Upper lobe of right lung (tissue), 1 donor: ENCODE measurements at regions not wholly inside any gene's neighbourhood (a gene's known extent, or its start where the extent isn't known, plus 50 kb on each side); places are given as distances from the start of the nearest gene placed in this dataset.
"Not testable (repeated sequence)": the region's sequence is repeated elsewhere in the genome, so short reads cannot be mapped to it uniquely, and the experiment has no call there.

ENCODE experiments used
- ATAC-seq: fragments of 200-7000 bp; cut with Tn5 transposase; one replicate; pipeline ENCODE4 v1.9.1; 2020; ENCODE audit warnings: mild to moderate bottlenecking, moderate library complexity
- DNase-seq: peaks from one replicate; pipeline ENCODE4 v3.0.0-alpha.2; 2020
- H3K27ac ChIP-seq: fragments of 200-600 bp; one replicate; pipeline ENCODE4 v1.8.0; 2022
- H3K27me3 ChIP-seq: fragments of 200-600 bp; one replicate; pipeline ENCODE4 v1.8.0; 2022; ENCODE audit warnings: mild to moderate bottlenecking
- H3K36me3 ChIP-seq: fragments of 200-600 bp; one replicate; pipeline ENCODE4 v1.8.0; 2022
- H3K4me1 ChIP-seq: fragments of 200-600 bp; one replicate; pipeline ENCODE4 v1.8.0; 2022
- H3K4me3 ChIP-seq: fragments of 200-600 bp; one replicate; pipeline ENCODE4 v1.8.0; 2022; ENCODE audit warnings: mild to moderate bottlenecking
- H3K9me3 ChIP-seq: fragments of 200-600 bp; one replicate; pipeline ENCODE4 v1.8.0; 2022
- intact Hi-C: fragments of 100-400 bp; cut with DNase I; formaldehyde crosslinking; loops from one replicate; pipeline ENCODE4 v1.11.0; 2022
- TF ChIP-seq, protein P1 (sequence below): fragments of 200-600 bp; IDR thresholded peaks from one replicate; pipeline ENCODE4 v1.8.0; 2022; ENCODE audit warnings: antibody characterized with exemption
- donor health status: DM: no; HTN: yes; CAD: no; lungs with severe emphysema.

- H3K9me3 ChIP-seq = no peaks in the 10 kb centered on the region
- H3K27me3 ChIP-seq = no peaks in the 10 kb centered on the region
- no peaks in the 10 kb centered on the region for H3K36me3 ChIP-seq
- ATAC-seq (no peak), DNase-seq (no peak)
- H3K4me1 ChIP-seq = no peaks in the 10 kb centered on the region
- no peak overlapping the region for H3K4me3 ChIP-seq
- H3K27ac ChIP-seq = no peak overlapping the region
- intact Hi-C loops = no loop called here
- TF ChIP-seq, protein P1, sequence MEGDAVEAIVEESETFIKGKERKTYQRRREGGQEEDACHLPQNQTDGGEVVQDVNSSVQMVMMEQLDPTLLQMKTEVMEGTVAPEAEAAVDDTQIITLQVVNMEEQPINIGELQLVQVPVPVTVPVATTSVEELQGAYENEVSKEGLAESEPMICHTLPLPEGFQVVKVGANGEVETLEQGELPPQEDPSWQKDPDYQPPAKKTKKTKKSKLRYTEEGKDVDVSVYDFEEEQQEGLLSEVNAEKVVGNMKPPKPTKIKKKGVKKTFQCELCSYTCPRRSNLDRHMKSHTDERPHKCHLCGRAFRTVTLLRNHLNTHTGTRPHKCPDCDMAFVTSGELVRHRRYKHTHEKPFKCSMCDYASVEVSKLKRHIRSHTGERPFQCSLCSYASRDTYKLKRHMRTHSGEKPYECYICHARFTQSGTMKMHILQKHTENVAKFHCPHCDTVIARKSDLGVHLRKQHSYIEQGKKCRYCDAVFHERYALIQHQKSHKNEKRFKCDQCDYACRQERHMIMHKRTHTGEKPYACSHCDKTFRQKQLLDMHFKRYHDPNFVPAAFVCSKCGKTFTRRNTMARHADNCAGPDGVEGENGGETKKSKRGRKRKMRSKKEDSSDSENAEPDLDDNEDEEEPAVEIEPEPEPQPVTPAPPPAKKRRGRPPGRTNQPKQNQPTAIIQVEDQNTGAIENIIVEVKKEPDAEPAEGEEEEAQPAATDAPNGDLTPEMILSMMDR = no peak
Observed at GRCh38 chr6:140504776-140505175, 1130.3 kb upstream of the CITED2 start.

- Histone ChIP-seq H3K9me3 (no peaks in the 10 kb centered on the region), H3K36me3 (no peaks in the 10 kb centered on the region), H3K4me3 (no peak overlapping the region), H3K27me3 (no peaks in the 10 kb centered on the region), H3K27ac (no peak overlapping the region), H3K4me1 (no peaks in the 10 kb centered on the region)
- ATAC-seq (no peak), DNase-seq (no peak)
- intact Hi-C loops = no loop called here
- TF ChIP-seq, protein P1 = no peak
Observed at GRCh38 chr6:140500849-140501248, 1126.4 kb upstream of the CITED2 start.

GRCh38 chr6:140499607-140500006 lies 1125.2 kb upstream of the CITED2 start:
- no peak overlapping the region for H3K4me3 ChIP-seq
- DNase-seq (no peak), ATAC-seq (no peak)
- no peak overlapping the region for H3K27ac ChIP-seq
- TF ChIP-seq, protein P1 = no peak
- no peaks in the 10 kb centered on the region for H3K4me1 ChIP-seq
- no peaks in the 10 kb centered on the region for H3K27me3 ChIP-seq
- intact Hi-C loops = no loop called here
- H3K36me3 ChIP-seq = no peaks in the 10 kb centered on the region
- H3K9me3 ChIP-seq = no peaks in the 10 kb centered on the region

- DNase-seq (no peak), ATAC-seq (no peak)
- H3K9me3 ChIP-seq = no peaks in the 10 kb centered on the region
- TF ChIP-seq, protein P1 = no peak
- intact Hi-C loops = no loop called here
- H3K4me1 ChIP-seq = no peaks in the 10 kb centered on the region
- H3K27me3 ChIP-seq = no peaks in the 10 kb centered on the region
- no peak overlapping the region for H3K4me3 ChIP-seq
- no peak overlapping the region for H3K27ac ChIP-seq
- no peaks in the 10 kb centered on the region for H3K36me3 ChIP-seq
Observed at GRCh38 chr6:140494321-140495108, 1120.1 kb upstream of the CITED2 start.

GRCh38 chr6:140493470-140493869 lies 1119.0 kb upstream of the CITED2 start:
- DNase-seq, H3K4me3 ChIP-seq, intact Hi-C loops, H3K4me1 ChIP-seq, H3K27ac ChIP-seq, H3K9me3 ChIP-seq, H3K27me3 ChIP-seq, H3K36me3 ChIP-seq, ATAC-seq: not testable (repeated sequence)

DNA sequence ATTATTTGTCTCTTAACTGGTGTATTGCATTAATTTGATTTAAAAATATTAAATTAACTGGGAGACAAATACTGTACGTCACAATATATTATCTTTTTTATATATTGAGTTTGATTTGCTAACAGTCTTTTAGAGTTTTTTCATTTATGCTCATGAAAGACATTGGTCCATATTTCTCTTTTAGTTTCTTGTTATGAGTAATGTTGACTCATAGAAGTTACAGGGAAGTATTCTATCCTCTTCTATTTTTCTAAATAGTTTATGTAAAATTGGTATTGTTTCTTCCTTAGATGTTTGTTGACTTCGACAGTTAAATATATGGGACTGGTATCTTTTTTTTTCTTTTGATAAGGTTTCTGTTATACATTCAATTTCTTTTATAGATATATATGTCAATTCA lies 1115.6 kb upstream of the CITED2 start:
- intact Hi-C loops = no loop called here
- ATAC-seq (no peak), DNase-seq (no peak)
- Histone ChIP-seq H3K27me3 (no peaks in the 10 kb centered on the region), H3K9me3 (no peaks in the 10 kb centered on the region), H3K4me3 (no peak overlapping the region), H3K36me3 (no peaks in the 10 kb centered on the region), H3K27ac (no peak overlapping the region), H3K4me1 (no peaks in the 10 kb centered on the region)
- TF ChIP-seq, protein P1 = no peak
